SK-N-SH treated with all-trans-retinoic acid at 6 μM for 48 hours (cell line): ENCODE measurements at regions not wholly inside any gene's neighbourhood (a gene's known extent, or its start where the extent isn't known, plus 50 kb on each side); places are given as distances from the start of the nearest gene placed in this dataset.

Experiments used
- ATAC-seq: fragments of 200-7000 bp; cut with Tn5 transposase; 3 replicates; pipeline ENCODE4 v1.9.1; 2020; ENCODE audit warnings: mild to moderate bottlenecking, moderate library complexity
- ARNTL ChIP-seq: fragments of 450-650 bp; formaldehyde crosslinking; IDR thresholded peaks from 2 replicates; pipeline ENCODE4 v1.5.0; 2020; ENCODE audit warnings: low read depth, mild to moderate bottlenecking, moderate library complexity, borderline replicate concordance
- CREB5 ChIP-seq: fragments of 250-450 bp; sonication (Bioruptor Pico); IDR thresholded peaks from 2 replicates; pipeline ENCODE4 v1.5.1; 2020; ENCODE audit warnings: low read depth, mild to moderate bottlenecking, moderate library complexity
- CSDC2 ChIP-seq: fragments of 250-450 bp; sonication (Bioruptor Pico); IDR thresholded peaks from 2 replicates; pipeline ENCODE4 v1.5.0; 2020; ENCODE audit warnings: mild to moderate bottlenecking, moderate library complexity
- CSRNP3 ChIP-seq: fragments of 250-450 bp; sonication (Bioruptor Pico); IDR thresholded peaks from 2 replicates; pipeline ENCODE4 v1.5.1; 2021; ENCODE audit warnings: mild to moderate bottlenecking, moderate library complexity
- ESRRG ChIP-seq: fragments of 250-450 bp; sonication (Bioruptor Pico); IDR thresholded peaks from 2 replicates; pipeline ENCODE4 v1.6.1; 2021; ENCODE audit warnings: mild to moderate bottlenecking
- GLIS3 ChIP-seq: fragments of 250-450 bp; sonication (Bioruptor Pico); IDR thresholded peaks from 2 replicates; pipeline ENCODE4 v1.5.0; 2020; ENCODE audit warnings: mild to moderate bottlenecking, moderate library complexity
- ISL1 ChIP-seq: fragments of 250-450 bp; sonication (Bioruptor Pico); IDR thresholded peaks from 2 replicates; pipeline ENCODE4 v2.1.2; 2022; ENCODE audit warnings: mild to moderate bottlenecking, moderate library complexity
- OSR1 ChIP-seq: fragments of 250-450 bp; sonication (Bioruptor Pico); IDR thresholded peaks from 2 replicates; pipeline ENCODE4 v1.8.0; 2022; ENCODE audit warnings: moderate library complexity, mild to moderate bottlenecking, inconsistent platforms
- PATZ1 ChIP-seq: fragments of 250-450 bp; sonication (Bioruptor Pico); IDR thresholded peaks from 2 replicates; pipeline ENCODE4 v1.8.0; 2020; ENCODE audit warnings: mild to moderate bottlenecking, moderate library complexity, borderline replicate concordance
- PPARA ChIP-seq: fragments of 250-450 bp; sonication (Bioruptor Pico); IDR thresholded peaks from 2 replicates; pipeline ENCODE4 v1.5.0; 2020; ENCODE audit warnings: mild to moderate bottlenecking, borderline replicate concordance
- RARB ChIP-seq: fragments of 250-450 bp; sonication (Bioruptor Pico); IDR thresholded peaks from 2 replicates; pipeline ENCODE4 v1.8.0; 2021; ENCODE audit warnings: mild to moderate bottlenecking, moderate library complexity
- SNAI2 ChIP-seq: fragments of 250-450 bp; sonication (Bioruptor Pico); IDR thresholded peaks from 2 replicates; pipeline ENCODE4 v1.5.0; 2020; ENCODE audit warnings: mild to moderate bottlenecking, moderate library complexity
- TSHZ2 ChIP-seq: fragments of 250-450 bp; sonication (Bioruptor Pico); IDR thresholded peaks from 2 replicates; pipeline ENCODE4 v1.5.0; 2020; ENCODE audit warnings: mild to moderate bottlenecking, moderate library complexity
- ZC3H10 ChIP-seq: fragments of 250-450 bp; sonication (Bioruptor Pico); IDR thresholded peaks from 2 replicates; pipeline ENCODE4 v1.5.1; 2021; ENCODE audit warnings: mild to moderate bottlenecking, moderate library complexity
- ZFP3 ChIP-seq: fragments of 250-450 bp; sonication (Bioruptor Pico); IDR thresholded peaks from 2 replicates; pipeline ENCODE4 v1.5.0; 2020; ENCODE audit warnings: mild to moderate bottlenecking, moderate library complexity
- ZFP30 ChIP-seq: fragments of 450-650 bp; formaldehyde crosslinking; IDR thresholded peaks from 2 replicates; pipeline ENCODE4 v1.5.0; 2022; ENCODE audit warnings: mild to moderate bottlenecking, moderate library complexity
- ZNF565 ChIP-seq: fragments of 450-650 bp; formaldehyde crosslinking; conservative IDR thresholded peaks from 2 replicates; pipeline ENCODE4 v1.5.0; 2020; ENCODE audit warnings: low read depth, mild to moderate bottlenecking, moderate library complexity
- ZNF8 ChIP-seq: fragments of 450-650 bp; formaldehyde crosslinking; IDR thresholded peaks from 2 replicates; pipeline ENCODE4 v1.5.0; 2020; ENCODE audit warnings: mild to moderate bottlenecking, moderate library complexity

GRCh38 chr9:95648225-95648624 lies 131.5 kb upstream of the PTCH1 start:
- ATAC-seq, result no peak
- TF ChIP-seq CSRNP3 (CRISPR knock-in tag) (no peak), ZFP3 (CRISPR knock-in tag) (no peak), ZNF8 (CRISPR knock-in tag) (no peak), ZC3H10 (CRISPR knock-in tag) (no peak), ISL1 (CRISPR knock-in tag) (no peak), CSDC2 (no peak)
- TF ChIP-seq, all 23 proteins: peak for 0

- ATAC-seq, result no peak
These were observed 129.2 kb upstream of the PTCH1 start for GRCh38 chr9:95645992-95646391.

GRCh38 chr9:95645579-95645978 lies 128.8 kb upstream of the PTCH1 start:
- TF ChIP-seq PPARA (CRISPR knock-in tag) (no peak), TSHZ2 (CRISPR knock-in tag) (no peak), ZC3H10 (CRISPR knock-in tag) (no peak), CSDC2 (no peak), CREB5 (CRISPR knock-in tag) (no peak), PATZ1 (CRISPR knock-in tag) (no peak)
- ATAC-seq, result no peak

More at GRCh38 chr9:95645992-95646391, 129.2 kb upstream of the PTCH1 start:
- TF ChIP-seq ZNF565 (CRISPR knock-in tag) (no peak), ARNTL (CRISPR knock-in tag) (no peak), GLIS3 (CRISPR knock-in tag) (no peak), CSRNP3 (CRISPR knock-in tag) (no peak), TSHZ2 (CRISPR knock-in tag) (no peak)
- TF ChIP-seq, all 23 proteins: peak for 0

GRCh38 chr9:95644377-95644776 lies 127.6 kb upstream of the PTCH1 start:
- no peak for ATAC-seq
- no peak for TF ChIP-seq GLIS3 (CRISPR knock-in tag)
- TF ChIP-seq ARNTL (CRISPR knock-in tag), result no peak
- TF ChIP-seq OSR1 (CRISPR knock-in tag), result no peak
- TF ChIP-seq TSHZ2 (CRISPR knock-in tag), result no peak
- no peak for TF ChIP-seq PATZ1 (CRISPR knock-in tag)
- no peak for TF ChIP-seq SNAI2 (CRISPR knock-in tag)
- no peak for TF ChIP-seq ZC3H10 (CRISPR knock-in tag)
- no peak for TF ChIP-seq ESRRG
- TF ChIP-seq RARB (CRISPR knock-in tag), result no peak
- TF ChIP-seq ZFP30 (CRISPR knock-in tag), result no peak
- TF ChIP-seq, all 23 proteins: peak for 0
